H9 (cell line): ENCODE measurements at regions not wholly inside any gene's neighbourhood (a gene's known extent, or its start where the extent isn't known, plus 50 kb on each side); places are given as distances from the start of the nearest gene placed in this dataset.

Experiments used
- DNase-seq: peaks from one replicate; pipeline ENCODE4 v3.0.0-alpha.2; 2017
- H2AFZ ChIP-seq: one replicate; pipeline ENCODE4 v1.6.1; 2013; ENCODE audit warnings: mild to moderate bottlenecking, low read length, control low read depth, moderate library complexity
- H2AK5ac ChIP-seq: 2 replicates; pipeline ENCODE4 v1.6.1; 2013; ENCODE audit warnings: low read length, control low read depth, mixed read lengths; ENCODE audit not compliant: insufficient read length
- H2BK120ac ChIP-seq: one replicate; pipeline ENCODE4 v1.6.1; 2013; ENCODE audit warnings: low read depth, mild to moderate bottlenecking, low read length, control low read depth, inconsistent platforms; ENCODE audit not compliant: poor library complexity, severe bottlenecking
- H2BK12ac ChIP-seq: 2 replicates; pipeline ENCODE4 v1.6.1; 2013; ENCODE audit warnings: low read length, control low read depth, mixed read lengths, low read depth; ENCODE audit not compliant: insufficient read length
- H2BK15ac ChIP-seq: 2 replicates; pipeline ENCODE4 v1.6.1; 2013; ENCODE audit warnings: low read depth, low read length, control low read depth
- H2BK20ac ChIP-seq: one replicate; pipeline ENCODE4 v1.6.1; 2013; ENCODE audit warnings: low read depth, mild to moderate bottlenecking, low read length, control low read depth, inconsistent platforms; ENCODE audit not compliant: poor library complexity, severe bottlenecking
- H2BK5ac ChIP-seq: 2 replicates; pipeline ENCODE4 v1.6.1; 2013; ENCODE audit warnings: low read length, control low read depth, mixed read lengths; ENCODE audit not compliant: insufficient read length
- H3K14ac ChIP-seq: 2 replicates; pipeline ENCODE4 v1.6.1; 2013; ENCODE audit warnings: low read length, control low read depth; ENCODE audit not compliant: insufficient read depth
- H3K18ac ChIP-seq: 2 replicates; pipeline ENCODE4 v1.6.1; 2013; ENCODE audit warnings: low read depth, mild to moderate bottlenecking, mixed read lengths, low read length, control low read depth; ENCODE audit not compliant: insufficient read length
- H3K23ac ChIP-seq: 2 replicates; pipeline ENCODE4 v1.6.1; 2013; ENCODE audit warnings: low read length, control low read depth, mixed read lengths, low read depth; ENCODE audit not compliant: insufficient read length
- H3K23me2 ChIP-seq: 2 replicates; pipeline ENCODE4 v1.6.1; 2013; ENCODE audit warnings: low read depth, mild to moderate bottlenecking, mixed read lengths, low read length, control low read depth; ENCODE audit not compliant: insufficient read length, poor library complexity, severe bottlenecking
- H3K27ac ChIP-seq: 2 replicates; pipeline ENCODE4 v1.5.1; 2013; ENCODE audit warnings: low read length, control low read depth, mixed read lengths, low read depth; ENCODE audit not compliant: insufficient read length
- H3K27me3 ChIP-seq: 2 replicates; pipeline ENCODE4 v1.6.1; 2013; ENCODE audit warnings: low read length, control low read depth, inconsistent platforms; ENCODE audit not compliant: insufficient read depth
- H3K4ac ChIP-seq: 2 replicates; pipeline ENCODE4 v1.6.1; 2013; ENCODE audit warnings: low read depth, mild to moderate bottlenecking, control low read depth, inconsistent platforms, low read length, moderate library complexity
- H3K4me1 ChIP-seq: 2 replicates; pipeline ENCODE4 v1.6.1; 2013; ENCODE audit warnings: low read length, control low read depth, inconsistent platforms; ENCODE audit not compliant: insufficient read depth
- H3K4me2 ChIP-seq: 2 replicates; pipeline ENCODE4 v1.6.1; 2013; ENCODE audit warnings: low read length, control low read depth, mixed read lengths; ENCODE audit not compliant: insufficient read length, insufficient read depth
- H3K56ac ChIP-seq: 2 replicates; pipeline ENCODE4 v1.6.1; 2013; ENCODE audit warnings: low read depth, mild to moderate bottlenecking, mixed read lengths, low read length, control low read depth; ENCODE audit not compliant: insufficient read length
- H3K79me1 ChIP-seq: 2 replicates; pipeline ENCODE4 v1.6.1; 2013; ENCODE audit warnings: low read depth, mild to moderate bottlenecking, moderate library complexity, low read length, control low read depth, inconsistent platforms; ENCODE audit not compliant: insufficient read depth, poor library complexity, severe bottlenecking
- H3K79me2 ChIP-seq: 2 replicates; pipeline ENCODE4 v1.6.1; 2013; ENCODE audit warnings: low read length, control low read depth, inconsistent platforms; ENCODE audit not compliant: insufficient read depth
- H3K9ac ChIP-seq: 2 replicates; pipeline ENCODE4 v1.6.1; 2013; ENCODE audit warnings: low read length, control low read depth, mixed read lengths; ENCODE audit not compliant: insufficient read length; ENCODE audit errors: extremely low read depth
- H3K9me3 ChIP-seq: one replicate; pipeline ENCODE4 v1.6.1; 2013; ENCODE audit warnings: low read depth, low read length, inconsistent platforms; ENCODE audit not compliant: control insufficient read depth
- H3T11ph ChIP-seq: one replicate; pipeline ENCODE4 v1.6.1; 2013; ENCODE audit warnings: mild to moderate bottlenecking, low read length, control low read depth, inconsistent platforms
- H4K20me1 ChIP-seq: one replicate; pipeline ENCODE4 v1.6.1; 2013; ENCODE audit not compliant: control insufficient read depth, insufficient read length, insufficient read depth
- H4K5ac ChIP-seq: 2 replicates; pipeline ENCODE4 v1.6.1; 2013; ENCODE audit warnings: low read depth, mild to moderate bottlenecking, mixed read lengths, low read length, control low read depth; ENCODE audit not compliant: insufficient read length
- H4K8ac ChIP-seq: replicated peaks from 2 replicates; pipeline ENCODE4 v1.6.1; 2013; ENCODE audit warnings: low read length, control low read depth, mixed read lengths, low read depth; ENCODE audit not compliant: insufficient read length
- H4K91ac ChIP-seq: 2 replicates; pipeline ENCODE4 v1.6.1; 2013; ENCODE audit warnings: low read depth, mild to moderate bottlenecking, moderate library complexity, mixed read lengths, low read length, control low read depth; ENCODE audit not compliant: insufficient read length
- H3K27ac Mint-ChIP-seq, 3 experiments: 2 replicates in 2 of 3; 3 replicates in 1 of 3; pipeline ENCODE4 v1.8.0; 2020 to 2021; ENCODE audit warnings: mixed read lengths in 3 of 3, mild to moderate bottlenecking in 1 of 3, moderate library complexity in 1 of 3
- H3K27me3 Mint-ChIP-seq: 2 replicates; pipeline ENCODE4 v1.8.0; 2021; ENCODE audit warnings: low read depth, mild to moderate bottlenecking, moderate library complexity, mixed read lengths
- H3K36me3 Mint-ChIP-seq, 3 experiments: 2 replicates in 2 of 3; 3 replicates in 1 of 3; pipeline ENCODE4 v1.8.0; 2020 to 2021; ENCODE audit warnings: low read depth in 3 of 3, mixed read lengths in 3 of 3; ENCODE audit not compliant: insufficient read depth in 1 of 3
- H3K4me1 Mint-ChIP-seq, 2 experiments: 2 replicates each; pipeline ENCODE4 v1.8.0; 2020; ENCODE audit warnings: mixed read lengths in 2 of 2
- H3K4me3 Mint-ChIP-seq, 2 experiments: 2 replicates in 1 of 2; 3 replicates in 1 of 2; pipeline ENCODE4 v1.8.0; 2020 to 2021; ENCODE audit warnings: mild to moderate bottlenecking in 2 of 2, mixed read lengths in 2 of 2, moderate library complexity in 1 of 2
- H3K9me3 Mint-ChIP-seq, 2 experiments: 2 replicates in 1 of 2; 3 replicates in 1 of 2; pipeline ENCODE4 v1.8.0; 2020; ENCODE audit warnings: mild to moderate bottlenecking in 2 of 2, mixed read lengths in 2 of 2, moderate library complexity in 1 of 2
- CTCF ChIP-seq: fragments of 200-600 bp; sonication (generic); conservative IDR thresholded peaks from 3 replicates; pipeline ENCODE4 v1.8.0; 2021; ENCODE audit warnings: antibody characterized with exemption, mild to moderate bottlenecking
- WGBS: extraction: QIAGEN DNeasy Blood & Tissue Kit; methylation state at CpG from one replicate; pipeline ENCODE4 v1.1.7; 2013; ENCODE audit warnings: missing lambda C conversion rate, low lambda C conversion rate, mixed read lengths; ENCODE audit not compliant: insufficient read length; ENCODE audit errors: extremely low coverage; 5-methylcytosine and 5-hydroxymethylcytosine counted together

- H3K18ac ChIP-seq: peak overlapping the region; percentile 86
- H4K20me1 ChIP-seq: no peaks in the 10 kb centered on the region
- no peak overlapping the region for H3K4ac ChIP-seq
- no peak overlapping the region for H3K27ac ChIP-seq
- no peaks in the 10 kb centered on the region for H3K9me3 ChIP-seq
- Mint-ChIP-seq H3K4me1 (peaks cover 13 to 16% of the 10 kb centered on the region in 2 experiments), H3K4me3 (peak overlapping the region; percentile 82 to 84), H3K36me3 (no peaks in the 10 kb centered on the region), H3K27me3 (peaks cover 31% of the 10 kb centered on the region), H3K27ac (peak overlapping the region in 2 of 3 experiments; percentile 60 to 96; a peak in 3 of 7 replicates), H3K9me3 (no peaks in the 10 kb centered on the region; a peak in 1 of 5 replicates)
- H2BK20ac ChIP-seq: no peak overlapping the region
- H2BK5ac ChIP-seq: no peak overlapping the region
- no CpG with 5 or more reads among the region's 16 CpGs for WGBS
- H4K8ac ChIP-seq: no peak overlapping the region
- H3K4me1 ChIP-seq: no peaks in the 10 kb centered on the region
- no peak overlapping the region for H3K14ac ChIP-seq
- peaks cover 6% of the 10 kb centered on the region for H3K23me2 ChIP-seq
- H2AK5ac ChIP-seq: no peak overlapping the region
- TF ChIP-seq CTCF: no peak
- H3K79me2 ChIP-seq: no peaks in the 10 kb centered on the region
- H3K27me3 ChIP-seq: no peaks in the 10 kb centered on the region; the same call in 1 of the 2 replicates
- peak overlapping the region; percentile 32 for H3K4me2 ChIP-seq
- no peak overlapping the region for H2BK120ac ChIP-seq
- H2BK15ac ChIP-seq: no peak overlapping the region
- no peak overlapping the region for H4K5ac ChIP-seq
- H3K79me1 ChIP-seq: no peaks in the 10 kb centered on the region
- H3K23ac ChIP-seq: no peak overlapping the region
- no peak overlapping the region for H4K91ac ChIP-seq
- H3T11ph ChIP-seq: no peak overlapping the region
- DNase-seq: no peak
- H3K9ac ChIP-seq: no peak overlapping the region
- no peak overlapping the region for H2AFZ ChIP-seq
- H2BK12ac ChIP-seq: no peak overlapping the region
- H3K56ac ChIP-seq: no peak overlapping the region
These were observed 109.8 kb upstream of the EGLN3 start for GRCh38 chr14:34060651-34060999.
